GM23248 (cell line): ENCODE measurements at regions not wholly inside any gene's neighbourhood (a gene's known extent, or its start where the extent isn't known, plus 50 kb on each side); places are given as distances from the start of the nearest gene placed in this dataset.

ENCODE experiments used
- EZH2 ChIP-seq: fragments of 200-600 bp; sonication (generic); IDR thresholded peaks from 2 replicates; pipeline ENCODE4 v1.6.1; 2018; ENCODE audit warnings: antibody characterized with exemption, mild to moderate bottlenecking; ENCODE audit not compliant: insufficient read depth, poor library complexity, severe bottlenecking
- EZH2phosphoT487 ChIP-seq: fragments of 200-600 bp; sonication (generic); IDR thresholded peaks from 2 replicates; pipeline ENCODE4 v1.6.1; 2018; ENCODE audit warnings: antibody characterized with exemption, moderate library complexity, mild to moderate bottlenecking, low read depth; ENCODE audit not compliant: insufficient read depth

DNA sequence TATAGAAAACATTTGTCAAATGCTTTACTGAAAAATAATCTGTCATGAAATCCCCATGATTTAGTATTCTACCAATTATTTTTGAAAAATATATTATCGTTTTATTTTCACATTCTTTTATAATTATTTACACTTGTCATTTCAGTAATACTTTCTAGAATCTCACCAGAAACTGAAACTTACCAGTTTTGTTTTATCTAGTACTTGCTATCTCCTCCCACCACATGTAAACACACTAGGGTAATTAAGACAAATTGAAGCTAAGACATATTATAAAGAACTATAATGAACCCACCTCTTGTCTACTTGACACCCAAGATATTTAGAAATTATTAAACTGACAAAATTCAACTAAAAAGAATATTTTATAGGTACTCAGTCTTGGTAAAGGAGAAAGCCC, 51.5 kb upstream of the GRM3 start:
- TF ChIP-seq EZH2phosphoT487, result no peak
- TF ChIP-seq EZH2, result no peak
